ENCODE measurements at regions not wholly inside any gene's neighbourhood (a gene's known extent, or its start where the extent isn't known, plus 50 kb on each side); places are given as distances from the start of the nearest gene placed in this dataset.
A peak's percentile ranks its signal among the peaks of the same experiment; 100 is the strongest.

DNA sequence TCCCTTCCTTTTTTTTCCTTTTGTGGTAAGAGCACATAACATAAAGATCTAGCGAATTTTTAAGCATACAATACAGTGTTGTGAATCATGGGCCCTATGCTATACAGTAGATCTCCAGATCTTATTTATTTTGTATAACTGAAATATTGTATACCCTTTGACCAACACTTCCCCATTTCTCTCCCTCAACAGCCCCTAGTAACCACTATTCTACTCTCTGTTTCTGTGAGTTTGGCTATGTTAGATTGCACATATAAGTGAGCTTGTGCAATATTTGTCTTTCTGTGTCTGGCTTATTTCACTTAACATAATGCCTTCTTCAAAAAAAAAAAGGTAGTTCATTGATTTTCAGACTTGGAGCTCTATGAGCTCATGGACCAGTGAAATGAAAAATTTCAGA lies 180.5 kb downstream of the C11orf91 start:
- DNase-seq: no peak

DNA sequence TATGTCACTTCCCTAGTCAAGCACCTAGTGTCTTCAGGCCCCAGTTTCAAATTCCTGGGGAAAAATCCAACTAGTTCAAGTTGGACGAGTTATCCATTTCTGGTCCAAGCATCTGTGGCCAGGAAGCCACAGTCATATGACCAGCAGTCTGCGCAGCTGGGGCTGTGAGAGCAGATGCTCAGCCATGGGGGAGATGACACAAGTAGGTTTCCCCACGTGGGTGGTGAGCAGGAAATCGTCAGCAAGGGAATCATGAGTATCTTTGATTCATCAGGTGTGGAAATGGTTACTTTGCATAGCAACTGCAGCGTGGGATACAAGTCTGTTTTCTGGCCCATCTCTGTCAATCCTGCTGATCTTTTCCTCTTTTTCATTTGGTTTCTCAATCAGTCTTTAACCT lies 185.3 kb downstream of the C11orf91 start:
- DNase-seq: no peak

GRCh38 chr11:33514079-33514925 lies 186.3 kb downstream of the C11orf91 start:
- DNase-seq: no peak

GRCh38 chr11:33509632-33510031 lies 191.0 kb downstream of the C11orf91 start:
- no peak for DNase-seq

- DNase-seq: no peak
These were observed 192.7 kb downstream of the C11orf91 start for GRCh38 chr11:33507967-33508366.

DNA sequence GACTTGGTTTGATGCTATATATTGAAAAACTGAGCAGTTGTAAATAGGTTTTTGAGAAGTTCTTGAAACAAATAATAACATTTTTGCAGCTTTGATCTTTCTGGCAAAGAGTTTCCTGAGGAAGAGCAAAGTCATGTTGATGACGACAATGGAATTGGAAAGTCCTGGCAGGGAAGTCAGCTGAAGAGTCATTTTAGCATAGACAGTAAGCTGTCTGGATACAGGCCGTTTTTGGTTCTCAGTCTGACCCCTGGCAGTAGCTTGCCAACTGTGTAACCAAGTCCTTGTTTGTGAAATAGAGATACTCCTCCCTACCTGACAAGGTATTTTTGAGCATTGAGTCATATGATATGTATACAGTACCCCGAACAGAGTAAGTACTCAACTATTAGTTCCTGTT lies 193.3 kb downstream of the C11orf91 start:
- no peak for DNase-seq

- DNase-seq: no peak
These were observed 195.5 kb downstream of the C11orf91 start for GRCh38 chr11:33505093-33505492.

DNA sequence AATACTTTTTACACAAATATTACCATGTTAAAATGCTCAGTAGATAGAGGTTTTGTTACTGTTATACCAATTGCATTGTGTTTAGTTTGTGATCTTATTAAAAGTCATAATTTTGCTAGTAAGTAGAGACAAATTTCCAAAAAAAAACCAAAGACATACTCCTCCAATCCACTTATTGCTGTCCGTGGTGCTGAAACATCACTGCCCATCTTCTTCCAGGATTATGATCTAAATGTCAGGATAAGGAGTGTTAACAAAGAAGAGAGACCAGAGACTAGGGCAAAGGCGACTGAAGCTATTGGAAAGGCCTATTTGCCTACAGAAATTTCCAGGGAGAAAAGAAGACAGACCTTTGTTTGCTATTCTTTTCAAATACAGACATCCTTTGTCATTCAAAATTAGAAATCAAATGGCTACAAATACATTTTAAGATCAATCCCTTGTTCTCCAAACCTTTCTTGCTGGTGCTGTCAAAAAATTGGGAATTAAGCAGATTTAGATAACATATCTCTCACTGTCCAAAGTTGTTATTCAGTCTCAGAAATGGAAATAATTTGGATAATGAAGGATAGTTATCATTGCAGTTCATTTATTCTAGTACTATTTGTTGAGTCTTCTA lies 199.7 kb downstream of the C11orf91 start:
- DNase-seq: no peak

DNA sequence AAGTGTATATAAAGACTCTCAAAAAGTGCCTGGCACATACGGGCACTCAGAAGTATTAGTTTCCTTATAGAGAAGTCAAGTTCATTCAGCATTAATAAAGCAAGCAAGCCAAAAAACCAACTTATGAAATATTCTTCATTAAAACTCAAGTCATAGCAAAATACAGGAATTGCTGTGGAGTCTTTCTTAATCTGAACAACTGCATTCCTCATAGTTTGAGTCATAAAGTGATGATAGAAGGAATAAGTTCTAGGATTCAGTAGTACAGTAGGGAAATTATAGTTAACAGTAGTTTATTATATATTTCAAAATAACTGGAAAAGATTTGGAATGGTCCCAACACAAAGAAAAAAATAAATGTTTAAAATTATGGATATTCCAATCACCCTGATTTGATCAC lies 200.3 kb downstream of the C11orf91 start:
- DNase-seq: no peak

DNA sequence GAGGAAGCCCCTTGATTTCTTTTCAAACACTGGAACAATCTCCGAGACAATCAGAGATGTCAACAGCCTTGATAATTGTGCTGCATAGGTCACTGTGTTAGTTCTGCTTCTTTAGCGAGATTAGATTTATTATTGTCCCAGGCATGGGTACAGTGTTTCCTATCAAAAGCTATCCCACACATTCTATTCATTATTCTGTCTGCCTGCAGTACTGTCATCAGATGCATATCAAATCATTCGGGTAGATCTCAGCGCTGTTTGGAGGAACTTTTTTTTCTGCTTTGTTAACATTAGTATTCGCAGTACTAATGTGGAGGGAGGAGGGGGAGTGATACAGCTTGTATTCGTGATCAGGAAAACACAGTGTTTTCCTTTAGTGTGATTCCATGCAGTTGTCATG lies 208.0 kb downstream of the C11orf91 start:
- no peak for DNase-seq

GRCh38 chr11:33490842-33491370 lies 209.7 kb downstream of the C11orf91 start:
- DNase-seq: no peak

GRCh38 chr11:33488971-33489370 lies 211.7 kb downstream of the C11orf91 start:
- DNase-seq: no peak

DNA sequence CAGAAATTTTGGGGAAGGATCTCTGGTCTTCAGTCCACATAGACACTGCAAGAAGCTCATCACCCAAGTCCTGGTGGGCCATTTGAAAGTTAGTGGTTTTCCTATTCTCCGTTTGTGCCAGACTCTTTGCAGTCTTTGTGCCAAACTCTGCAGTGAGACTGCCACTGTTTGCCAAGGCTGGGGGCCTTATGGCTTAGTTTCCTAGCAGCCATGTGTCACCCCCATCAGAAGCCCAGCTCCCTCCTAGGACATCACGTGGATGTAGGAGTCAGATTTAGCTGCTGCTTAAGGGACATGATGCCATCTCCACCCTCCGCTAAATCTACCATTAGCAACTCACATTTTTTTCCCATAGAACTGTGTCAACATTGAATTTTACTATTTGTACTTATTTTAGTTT lies 220.0 kb downstream of the C11orf91 start:
- DNase-seq: peak in 4 of 14 donors; percentile 2 to 77 (median 12)

DNA sequence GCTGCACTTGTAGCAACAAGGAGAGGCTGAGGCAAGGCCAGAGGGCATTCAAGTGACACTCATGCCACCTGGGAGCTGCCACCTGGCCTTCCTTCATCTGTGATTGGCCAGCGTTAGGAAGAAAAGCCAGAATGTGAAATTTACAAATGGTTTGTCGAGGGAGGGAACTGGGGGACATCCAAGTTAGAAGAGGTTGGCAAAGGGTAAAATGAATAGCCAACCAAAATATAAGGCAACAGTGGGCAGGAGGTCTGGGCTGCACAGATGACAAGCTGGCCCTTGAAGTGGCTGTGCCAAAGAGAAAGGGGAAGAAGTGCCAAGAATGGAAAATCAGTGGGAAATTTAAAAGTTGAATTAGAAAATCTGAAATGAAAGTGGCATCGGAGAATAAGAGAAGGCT lies 221.4 kb downstream of the C11orf91 start:
- DNase-seq: peak in 3 of 14 donors; percentile 15 to 95 (median 24)

GRCh38 chr11:33478111-33478573 lies 221.0 kb downstream of the HIPK3 start:
- no peak for DNase-seq

DNA sequence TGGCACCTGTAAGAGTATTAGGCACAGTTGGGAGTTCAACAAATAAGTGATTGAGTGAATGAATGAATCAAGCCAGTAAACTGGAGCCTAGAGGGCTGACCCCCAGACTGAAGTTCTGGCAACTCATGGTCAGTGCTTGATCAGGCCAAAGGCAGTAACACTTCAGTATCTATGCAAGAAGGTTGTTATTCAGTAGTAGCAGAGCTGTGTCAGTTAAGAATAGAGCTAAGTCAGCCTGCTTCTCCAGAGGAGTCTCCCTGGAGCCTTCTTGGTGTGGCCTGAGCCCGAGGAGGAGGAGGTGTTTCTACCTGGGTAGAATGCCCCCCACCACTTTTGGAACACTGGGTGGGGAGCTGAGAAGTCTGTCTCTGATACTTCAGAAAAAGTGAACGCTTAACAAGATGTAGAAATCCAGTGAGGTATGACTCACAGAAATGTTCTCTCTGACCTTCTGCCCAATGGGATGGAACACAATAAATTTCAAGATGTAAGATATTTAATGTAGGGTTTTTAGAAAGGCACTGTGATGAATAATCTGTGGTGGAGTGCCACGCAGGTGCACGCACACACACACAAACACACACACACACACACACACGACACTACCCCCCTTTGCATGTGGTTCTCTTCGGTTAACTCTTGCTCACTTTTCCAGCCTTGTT lies 219.9 kb downstream of the HIPK3 start:
- DNase-seq: no peak

DNA sequence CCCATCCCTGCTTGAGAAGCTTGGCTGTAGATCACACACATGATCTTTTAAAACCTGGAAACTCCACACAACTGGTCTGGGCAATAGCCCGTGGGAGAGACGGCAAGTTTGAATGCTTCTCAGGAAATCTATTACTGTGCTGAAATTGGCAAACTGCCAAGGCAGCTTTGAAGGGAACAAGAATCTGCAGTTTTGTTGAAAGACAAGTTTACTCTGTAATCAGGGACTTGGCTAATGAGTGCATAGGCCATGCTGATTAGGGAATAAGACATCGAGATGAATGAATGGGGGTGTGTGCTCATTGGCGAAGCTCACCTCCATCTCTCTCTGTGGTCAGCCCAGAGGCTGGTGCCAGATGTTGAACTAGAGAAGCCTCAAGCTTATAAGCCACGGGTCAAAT lies 218.8 kb downstream of the HIPK3 start:
- peak in 1 of 14 donors; percentile 8 for DNase-seq

DNA sequence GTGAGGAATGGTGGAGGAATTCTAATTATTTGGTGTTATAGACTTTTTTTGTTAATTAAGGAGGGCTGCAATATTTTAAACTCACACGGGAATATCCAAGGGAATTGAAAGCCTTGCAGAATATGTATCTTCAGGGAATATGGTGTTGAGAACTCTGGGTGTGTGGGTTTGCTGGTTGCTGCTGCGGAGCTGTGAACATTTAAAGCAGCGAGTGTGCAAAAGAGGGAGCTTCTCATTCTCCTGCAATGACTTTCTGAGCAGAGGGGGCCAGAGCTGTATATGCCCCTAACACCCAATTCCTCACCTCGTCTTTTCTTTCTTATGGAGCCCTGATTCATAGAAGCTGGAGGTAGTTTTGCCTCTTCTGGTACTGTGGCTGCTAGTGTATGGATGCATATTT lies 217.7 kb downstream of the HIPK3 start:
- DNase-seq: no peak

GRCh38 chr11:33471541-33471940 lies 214.4 kb downstream of the HIPK3 start:
- peak in 2 of 14 donors; percentile 9 to 83 for DNase-seq

DNA sequence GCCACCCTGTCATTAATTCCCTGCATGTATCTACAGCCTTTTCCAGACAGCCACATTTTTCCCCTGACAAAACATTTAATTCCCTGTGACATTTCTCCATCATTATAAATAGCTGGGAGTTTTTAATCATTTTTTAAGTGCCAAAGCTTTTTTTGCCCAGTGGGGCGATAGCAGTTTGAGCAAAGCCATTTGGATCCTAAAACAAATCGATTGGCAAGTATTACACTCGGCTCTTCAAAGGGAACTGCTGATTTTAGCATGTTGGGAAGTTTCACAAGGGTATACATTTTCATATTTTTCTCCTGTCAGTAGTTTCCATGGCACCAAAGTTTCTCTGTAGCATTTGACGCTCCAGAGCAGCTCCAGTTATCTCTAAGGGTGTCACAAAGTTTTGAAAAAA lies 210.8 kb downstream of the HIPK3 start:
- no peak for DNase-seq

DNA sequence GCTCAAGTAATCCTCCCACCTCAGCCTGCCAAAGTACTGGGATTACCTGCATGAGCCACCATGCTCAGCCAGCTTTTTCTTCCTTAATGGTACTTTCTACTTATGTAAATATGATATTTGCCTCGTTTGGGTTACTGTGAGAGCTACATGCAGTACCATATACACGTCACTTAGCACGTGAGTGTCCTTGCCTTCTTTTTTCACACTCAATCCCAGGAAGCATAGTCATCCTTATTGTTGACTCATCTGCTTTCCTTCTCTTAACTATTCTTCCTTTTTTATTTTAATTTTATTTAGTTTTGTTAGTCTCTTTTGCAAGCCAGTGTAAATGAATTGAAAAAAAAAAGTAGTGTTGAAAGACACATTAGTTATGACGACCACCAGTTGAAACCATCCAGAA lies 205.9 kb downstream of the HIPK3 start:
- no peak for DNase-seq

- no peak for DNase-seq
These were observed 204.4 kb downstream of the HIPK3 start for GRCh38 chr11:33461369-33462125.

All from C1 segment of cervical spinal cord (tissue), 14 donors.